Endodermal cell (in vitro differentiated cells): ENCODE measurements at regions not wholly inside any gene's neighbourhood (a gene's known extent, or its start where the extent isn't known, plus 50 kb on each side); places are given as distances from the start of the nearest gene placed in this dataset.

Experiments
- DNase-seq: peaks from one replicate; pipeline ENCODE4 v3.0.0-alpha.2; 2017
- H3K27ac ChIP-seq: 2 replicates; pipeline ENCODE4 v1.5.1; 2013; ENCODE audit warnings: mild to moderate bottlenecking, low read depth, low read length, moderate library complexity
- H3K27me3 ChIP-seq: 2 replicates; pipeline ENCODE4 v1.6.1; 2013; ENCODE audit warnings: mild to moderate bottlenecking, low read length, moderate library complexity; ENCODE audit not compliant: insufficient read depth, control insufficient read depth, poor library complexity, severe bottlenecking
- H3K36me3 ChIP-seq: 2 replicates; pipeline ENCODE4 v1.7.0; 2013; ENCODE audit warnings: mild to moderate bottlenecking, low read length, moderate library complexity; ENCODE audit not compliant: control insufficient read depth, insufficient read depth
- H3K4me1 ChIP-seq: one replicate; pipeline ENCODE4 v1.7.0; 2013; ENCODE audit warnings: low read length; ENCODE audit not compliant: control insufficient read depth, insufficient read depth
- H3K4me3 ChIP-seq: 2 replicates; pipeline ENCODE4 v1.5.1; 2013; ENCODE audit warnings: mild to moderate bottlenecking, low read length, moderate library complexity
- H3K9ac ChIP-seq: 2 replicates; pipeline ENCODE4 v1.6.1; 2013; ENCODE audit warnings: mild to moderate bottlenecking, low read length, moderate library complexity; ENCODE audit not compliant: poor library complexity, severe bottlenecking; ENCODE audit errors: extremely low read depth
- H3K9me3 ChIP-seq: 2 replicates; pipeline ENCODE4 v1.6.1; 2013; ENCODE audit warnings: mild to moderate bottlenecking, low read length, moderate library complexity; ENCODE audit not compliant: control insufficient read depth
- H3K27ac Mint-ChIP-seq: 2 replicates; pipeline ENCODE4 v1.8.0; 2020; ENCODE audit warnings: mixed read lengths
- H3K27me3 Mint-ChIP-seq: 2 replicates; pipeline ENCODE4 v1.8.0; 2021; ENCODE audit warnings: mild to moderate bottlenecking, mixed read lengths; ENCODE audit not compliant: insufficient read depth
- H3K36me3 Mint-ChIP-seq: 2 replicates; pipeline ENCODE4 v1.8.0; 2020; ENCODE audit warnings: low read depth, mixed read lengths
- H3K4me1 Mint-ChIP-seq: 2 replicates; pipeline ENCODE4 v1.8.0; 2020; ENCODE audit warnings: mixed read lengths
- H3K4me3 Mint-ChIP-seq: 2 replicates; pipeline ENCODE4 v1.8.0; 2020; ENCODE audit warnings: mild to moderate bottlenecking, moderate library complexity, mixed read lengths
- H3K9me3 Mint-ChIP-seq: 2 replicates; pipeline ENCODE4 v1.8.0; 2020; ENCODE audit warnings: mild to moderate bottlenecking, mixed read lengths
- CTCF ChIP-seq: fragments of 200-600 bp; sonication (generic); conservative IDR thresholded peaks from 2 replicates; pipeline ENCODE4 v1.5.0; 2021; ENCODE audit warnings: antibody characterized with exemption, mild to moderate bottlenecking
- WGBS, 2 experiments: methylation state at CpG; one replicate each; pipeline versions ENCODE4 v1.1.5 to v1.1.7; 2013; ENCODE audit warnings: missing lambda C conversion rate in 2 of 2, mixed read lengths in 1 of 2; ENCODE audit not compliant: insufficient coverage in 1 of 2, insufficient read length in 1 of 2; 5-methylcytosine and 5-hydroxymethylcytosine counted together

- no peak for TF ChIP-seq CTCF
- Mint-ChIP-seq H3K9me3 (peaks cover 23% of the 10 kb centered on the region), H3K4me3 (no peak overlapping the region), H3K4me1 (no peaks in the 10 kb centered on the region), H3K36me3 (peaks cover 8% of the 10 kb centered on the region), H3K27me3 (peaks cover 3% of the 10 kb centered on the region), H3K27ac (no peak overlapping the region)
- Histone ChIP-seq H3K36me3 (no peaks in the 10 kb centered on the region), H3K27ac (no peak overlapping the region), H3K9ac (no peak overlapping the region), H3K27me3 (no peaks in the 10 kb centered on the region), H3K4me3 (no peak overlapping the region), H3K4me1 (no peaks in the 10 kb centered on the region), H3K9me3 (peaks cover 23% of the 10 kb centered on the region)
- 71 to 91% methylated on average over 6 to 7 of the region's 7 CpGs for WGBS, 2 experiments
- no peak for DNase-seq
Measured at GRCh38 chr14:71745072-71745471, 187.2 kb upstream of the RGS6 start.

- WGBS, 2 experiments = 97% methylated on average over 1 of the region's 1 CpG; no CpG with 5 or more reads in 1 of the 2 experiments
- Histone ChIP-seq H3K4me3 (no peak overlapping the region), H3K36me3 (no peaks in the 10 kb centered on the region), H3K27ac (no peak overlapping the region), H3K4me1 (no peaks in the 10 kb centered on the region), H3K9ac (no peak overlapping the region), H3K9me3 (peaks cover 23% of the 10 kb centered on the region), H3K27me3 (no peaks in the 10 kb centered on the region)
- Mint-ChIP-seq H3K27me3 (peaks cover 3% of the 10 kb centered on the region), H3K36me3 (peaks cover 2% of the 10 kb centered on the region), H3K9me3 (peaks cover 23% of the 10 kb centered on the region), H3K4me1 (peaks cover 5% of the 10 kb centered on the region), H3K4me3 (no peak overlapping the region), H3K27ac (no peak overlapping the region)
- no peak for DNase-seq
- TF ChIP-seq CTCF = no peak
Measured at GRCh38 chr14:71748196-71748595, 184.0 kb upstream of the RGS6 start.

GRCh38 chr14:71749613-71750238 lies 182.5 kb upstream of the RGS6 start:
- H3K27me3 ChIP-seq = no peaks in the 10 kb centered on the region
- Mint-ChIP-seq H3K27ac (no peak overlapping the region), H3K4me1 (peaks cover 16% of the 10 kb centered on the region), H3K4me3 (no peak overlapping the region), H3K9me3 (peaks cover 23% of the 10 kb centered on the region), H3K36me3 (peaks cover 2% of the 10 kb centered on the region), H3K27me3 (peaks cover 3% of the 10 kb centered on the region)
- 90 to 98% methylated on average over 7 to 8 of the region's 8 CpGs for WGBS, 2 experiments
- H3K36me3 ChIP-seq = no peaks in the 10 kb centered on the region
- H3K27ac ChIP-seq = no peak overlapping the region
- H3K4me3 ChIP-seq = no peak overlapping the region
- DNase-seq = no peak
- no peak overlapping the region for H3K9ac ChIP-seq
- TF ChIP-seq CTCF = no peak
- no peaks in the 10 kb centered on the region for H3K4me1 ChIP-seq
- H3K9me3 ChIP-seq = peaks cover 23% of the 10 kb centered on the region
